ENCODE measurements at regions not wholly inside any gene's neighbourhood (a gene's known extent, or its start where the extent isn't known, plus 50 kb on each side); places are given as distances from the start of the nearest gene placed in this dataset.

GRCh38 chr15:97141360-97141759 lies 810.9 kb downstream of the NR2F2 start:
- ATAC-seq (no peak), DNase-seq (no peak)
- H3K27me3 Mint-ChIP-seq, result no peaks in the 10 kb centered on the region
- Histone ChIP-seq H3K27ac (ENCODE audit: low read depth, low read length) (no peak overlapping the region), H3K4me1 (ENCODE audit: control insufficient read depth in 2 of 2, insufficient read depth in 2 of 2, low read length in 2 of 2) (no peaks in the 10 kb centered on the region), H3K4me3 (ENCODE audit: low read length) (no peak overlapping the region), H3K27me3 (ENCODE audit: control insufficient read depth in 2 of 2, insufficient read depth in 2 of 2, low read length in 2 of 2) (no peaks in the 10 kb centered on the region), H3K9me3 (ENCODE audit: control insufficient read depth in 2 of 3, low read length in 3 of 3) (no peaks in the 10 kb centered on the region), H3K36me3 (ENCODE audit: control insufficient read depth in 2 of 3, insufficient read depth in 3 of 3, low read length in 3 of 3) (no peaks in the 10 kb centered on the region)
- no peak overlapping the region for H3K27ac Mint-ChIP-seq
- no peaks in the 10 kb centered on the region for H3K4me1 Mint-ChIP-seq
- intact Hi-C loops (cut with micrococcal nuclease), result no loop called here
- peaks cover 0 to 19% (median 1%) of the 10 kb centered on the region in 11 donors for H3K9me3 Mint-ChIP-seq
- CTCF ChIA-PET, result no interaction called here
- no peak overlapping the region for H3K4me3 Mint-ChIP-seq
- POLR2A ChIA-PET, result no interaction called here
- no peaks in the 10 kb centered on the region for H3K36me3 Mint-ChIP-seq

GRCh38 chr15:97141871-97142270 lies 811.4 kb downstream of the NR2F2 start:
- intact Hi-C loops (cut with micrococcal nuclease), result no loop called here
- H3K27ac ChIP-seq (ENCODE audit: low read depth, low read length), result no peak overlapping the region
- H3K27me3 ChIP-seq (ENCODE audit: control insufficient read depth in 2 of 2, insufficient read depth in 2 of 2, low read length in 2 of 2), result no peaks in the 10 kb centered on the region
- no peak overlapping the region for H3K4me3 ChIP-seq (ENCODE audit: low read length)
- ATAC-seq (no peak), DNase-seq (no peak)
- Mint-ChIP-seq H3K36me3 (no peaks in the 10 kb centered on the region), H3K27ac (no peak overlapping the region), H3K4me3 (no peak overlapping the region), H3K9me3 (peaks cover 0 to 22% (median 0%) of the 10 kb centered on the region in 11 donors), H3K27me3 (no peaks in the 10 kb centered on the region), H3K4me1 (no peaks in the 10 kb centered on the region)
- ChIA-PET CTCF (no interaction called here), POLR2A (no interaction called here)
- H3K36me3 ChIP-seq (ENCODE audit: control insufficient read depth in 2 of 3, insufficient read depth in 3 of 3, low read length in 3 of 3), result no peaks in the 10 kb centered on the region
- H3K9me3 ChIP-seq (ENCODE audit: control insufficient read depth in 2 of 3, low read length in 3 of 3), result no peaks in the 10 kb centered on the region
- H3K4me1 ChIP-seq (ENCODE audit: control insufficient read depth in 2 of 2, insufficient read depth in 2 of 2, low read length in 2 of 2), result no peaks in the 10 kb centered on the region

- H3K4me3 Mint-ChIP-seq, result no peak overlapping the region
Measured at GRCh38 chr15:97143592-97144376, 813.3 kb downstream of the NR2F2 start.

GRCh38 chr15:97144377-97144711 lies 813.8 kb downstream of the NR2F2 start:
- Mint-ChIP-seq H3K27me3 (no peaks in the 10 kb centered on the region), H3K9me3 (peaks cover 0 to 17% (median 1%) of the 10 kb centered on the region in 11 donors), H3K36me3 (no peaks in the 10 kb centered on the region), H3K4me1 (no peaks in the 10 kb centered on the region), H3K27ac (no peak overlapping the region), H3K4me3 (no peak overlapping the region)
- CTCF ChIA-PET, result no interaction called here
- Histone ChIP-seq H3K9me3 (ENCODE audit: control insufficient read depth in 2 of 3, low read length in 3 of 3) (no peaks in the 10 kb centered on the region), H3K27ac (ENCODE audit: low read depth, low read length) (no peak overlapping the region), H3K4me1 (ENCODE audit: control insufficient read depth in 2 of 2, insufficient read depth in 2 of 2, low read length in 2 of 2) (no peaks in the 10 kb centered on the region), H3K4me3 (ENCODE audit: low read length) (no peak overlapping the region), H3K36me3 (ENCODE audit: control insufficient read depth in 2 of 3, insufficient read depth in 3 of 3, low read length in 3 of 3) (no peaks in the 10 kb centered on the region), H3K27me3 (ENCODE audit: control insufficient read depth in 2 of 2, insufficient read depth in 2 of 2, low read length in 2 of 2) (no peaks in the 10 kb centered on the region)
- POLR2A ChIA-PET, result no interaction called here
- intact Hi-C loops (cut with micrococcal nuclease), result no loop called here
- ATAC-seq, result no peak
- no peak for DNase-seq

More at GRCh38 chr15:97143592-97144376, 813.3 kb downstream of the NR2F2 start:
- peaks cover 0 to 17% (median 1%) of the 10 kb centered on the region in 11 donors for H3K9me3 Mint-ChIP-seq
- POLR2A ChIA-PET, result no interaction called here
- H3K9me3 ChIP-seq (ENCODE audit: control insufficient read depth in 2 of 3, low read length in 3 of 3), result no peaks in the 10 kb centered on the region
- no peaks in the 10 kb centered on the region for H3K36me3 ChIP-seq (ENCODE audit: control insufficient read depth in 2 of 3, insufficient read depth in 3 of 3, low read length in 3 of 3)
- no peak for DNase-seq
- H3K4me1 Mint-ChIP-seq, result no peaks in the 10 kb centered on the region
- CTCF ChIA-PET, result no interaction called here
- H3K36me3 Mint-ChIP-seq, result no peaks in the 10 kb centered on the region
- no peak for ATAC-seq
- H3K27me3 ChIP-seq (ENCODE audit: control insufficient read depth in 2 of 2, insufficient read depth in 2 of 2, low read length in 2 of 2), result no peaks in the 10 kb centered on the region
- H3K27ac ChIP-seq (ENCODE audit: low read depth, low read length), result no peak overlapping the region
- intact Hi-C loops (cut with micrococcal nuclease), result no loop called here
- H3K27ac Mint-ChIP-seq, result no peak overlapping the region
- no peaks in the 10 kb centered on the region for H3K27me3 Mint-ChIP-seq
- no peaks in the 10 kb centered on the region for H3K4me1 ChIP-seq (ENCODE audit: control insufficient read depth in 2 of 2, insufficient read depth in 2 of 2, low read length in 2 of 2)
- no peak overlapping the region for H3K4me3 ChIP-seq (ENCODE audit: low read length)

- Mint-ChIP-seq H3K9me3 (peaks cover 0 to 17% (median 3%) of the 10 kb centered on the region in 11 donors), H3K36me3 (no peaks in the 10 kb centered on the region), H3K27ac (no peak overlapping the region), H3K27me3 (no peaks in the 10 kb centered on the region), H3K4me3 (no peak overlapping the region), H3K4me1 (no peaks in the 10 kb centered on the region)
- Histone ChIP-seq H3K27ac (ENCODE audit: low read depth, low read length) (no peak overlapping the region), H3K27me3 (ENCODE audit: control insufficient read depth in 2 of 2, insufficient read depth in 2 of 2, low read length in 2 of 2) (no peaks in the 10 kb centered on the region), H3K36me3 (ENCODE audit: control insufficient read depth in 2 of 3, insufficient read depth in 3 of 3, low read length in 3 of 3) (no peaks in the 10 kb centered on the region), H3K4me3 (ENCODE audit: low read length) (no peak overlapping the region), H3K4me1 (ENCODE audit: control insufficient read depth in 2 of 2, insufficient read depth in 2 of 2, low read length in 2 of 2) (no peaks in the 10 kb centered on the region), H3K9me3 (ENCODE audit: control insufficient read depth in 2 of 3, low read length in 3 of 3) (no peaks in the 10 kb centered on the region)
- CTCF ChIA-PET, result no interaction called here
- POLR2A ChIA-PET, result no interaction called here
- DNase-seq (no peak), ATAC-seq (no peak)
- intact Hi-C loops (cut with micrococcal nuclease), result no loop called here
Measured at GRCh38 chr15:97146929-97147870, 813.3 kb upstream of the ARRDC4 start.

GRCh38 chr15:97153356-97153965 lies 807.0 kb upstream of the ARRDC4 start:
- no peak for DNase-seq
- Mint-ChIP-seq H3K4me3 (no peak overlapping the region), H3K36me3 (no peaks in the 10 kb centered on the region), H3K27me3 (no peaks in the 10 kb centered on the region), H3K27ac (no peak overlapping the region), H3K9me3 (peaks cover 0 to 5% (median 0%) of the 10 kb centered on the region in 11 donors), H3K4me1 (no peaks in the 10 kb centered on the region)
- ChIA-PET POLR2A (no interaction called here), CTCF (no interaction called here)
- Histone ChIP-seq H3K9me3 (ENCODE audit: control insufficient read depth in 2 of 3, low read length in 3 of 3) (no peaks in the 10 kb centered on the region), H3K36me3 (ENCODE audit: control insufficient read depth in 2 of 3, insufficient read depth in 3 of 3, low read length in 3 of 3) (no peaks in the 10 kb centered on the region), H3K4me3 (ENCODE audit: low read length) (no peak overlapping the region), H3K27me3 (ENCODE audit: control insufficient read depth in 2 of 2, insufficient read depth in 2 of 2, low read length in 2 of 2) (no peaks in the 10 kb centered on the region), H3K27ac (ENCODE audit: low read depth, low read length) (no peak overlapping the region), H3K4me1 (ENCODE audit: control insufficient read depth in 2 of 2, insufficient read depth in 2 of 2, low read length in 2 of 2) (no peaks in the 10 kb centered on the region)
- intact Hi-C loops (cut with micrococcal nuclease), result no loop called here
- ATAC-seq, result no peak
